ELF-1 (cell line): ENCODE measurements at regions not wholly inside any gene's neighbourhood (a gene's known extent, or its start where the extent isn't known, plus 50 kb on each side); places are given as distances from the start of the nearest gene placed in this dataset.

Experiments
- DNase-seq: peaks from one replicate; pipeline ENCODE4 v3.0.0-alpha.2; 2016; ENCODE audit warnings: low read depth, low spot score

DNA sequence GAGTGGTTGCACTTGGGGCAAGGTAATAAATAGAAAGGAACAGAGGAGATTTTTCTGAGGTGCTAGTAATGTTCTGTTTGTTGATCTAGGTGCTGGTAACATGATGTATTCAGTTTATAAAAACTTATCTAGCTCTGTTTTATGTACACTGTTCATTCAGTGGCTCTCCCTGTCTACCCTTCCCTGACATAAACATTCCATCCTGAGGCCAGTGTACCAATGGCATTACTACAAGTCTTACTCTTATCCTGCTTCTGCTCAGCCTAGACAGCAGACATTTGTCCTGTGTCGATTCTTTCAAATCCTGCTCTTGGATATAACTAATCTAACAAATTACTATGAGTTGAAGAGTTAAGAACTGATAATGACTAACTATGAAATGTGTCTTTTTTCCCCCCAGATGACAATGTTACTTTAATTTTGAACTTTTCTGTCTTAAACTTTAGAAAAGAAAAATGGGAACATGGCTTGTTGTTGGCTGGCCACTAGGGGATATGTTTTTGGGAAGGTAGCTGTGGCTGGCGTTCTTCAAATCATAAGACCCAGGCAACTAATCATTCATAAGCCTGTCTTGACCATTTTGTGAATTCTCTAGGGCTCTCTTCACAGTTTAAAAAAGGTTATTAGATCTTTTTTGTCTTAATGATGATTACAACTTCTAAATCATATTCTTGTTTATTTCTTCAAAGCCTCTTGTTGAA lies 390.9 kb downstream of the PBX1 start:
- no peak for DNase-seq

DNA sequence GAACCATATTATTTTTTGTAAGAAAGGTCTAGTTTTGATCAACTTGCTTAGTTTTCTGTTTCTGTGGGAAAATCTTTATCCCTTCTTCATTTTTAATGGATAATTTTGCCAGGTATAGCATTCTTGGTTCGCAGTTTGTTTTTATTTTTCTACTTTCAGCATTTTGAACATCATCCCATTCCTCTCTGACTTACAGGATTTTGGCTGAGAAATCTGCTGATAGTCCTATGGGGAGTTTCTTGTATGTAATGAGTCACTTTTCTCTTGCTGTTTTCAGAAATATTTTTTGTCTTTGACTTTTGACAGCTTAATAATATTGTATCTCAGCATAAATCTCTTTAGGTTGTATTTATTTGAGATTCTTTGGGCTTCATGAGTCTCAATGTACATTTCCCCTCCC lies 389.1 kb downstream of the PBX1 start:
- DNase-seq, result no peak

DNA sequence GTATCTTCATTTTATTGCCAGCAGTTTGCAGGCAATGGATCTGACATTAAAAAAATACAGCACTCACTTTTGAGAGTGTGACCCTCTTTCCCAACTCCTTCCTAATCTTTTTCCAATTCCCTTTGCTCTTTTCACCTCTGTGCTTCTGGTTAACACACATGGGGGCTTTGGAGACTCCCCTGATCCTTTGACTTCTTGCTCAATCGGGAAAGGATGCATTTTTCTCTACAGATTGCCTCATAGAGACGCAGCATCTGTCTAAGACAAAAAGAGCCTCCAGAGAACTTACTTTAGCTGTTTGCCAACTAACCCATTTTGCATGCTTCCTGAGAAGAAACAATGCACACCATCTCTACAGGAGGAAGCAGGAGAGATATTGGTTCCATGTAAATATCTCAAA lies 378.3 kb downstream of the PBX1 start:
- no peak for DNase-seq

DNA sequence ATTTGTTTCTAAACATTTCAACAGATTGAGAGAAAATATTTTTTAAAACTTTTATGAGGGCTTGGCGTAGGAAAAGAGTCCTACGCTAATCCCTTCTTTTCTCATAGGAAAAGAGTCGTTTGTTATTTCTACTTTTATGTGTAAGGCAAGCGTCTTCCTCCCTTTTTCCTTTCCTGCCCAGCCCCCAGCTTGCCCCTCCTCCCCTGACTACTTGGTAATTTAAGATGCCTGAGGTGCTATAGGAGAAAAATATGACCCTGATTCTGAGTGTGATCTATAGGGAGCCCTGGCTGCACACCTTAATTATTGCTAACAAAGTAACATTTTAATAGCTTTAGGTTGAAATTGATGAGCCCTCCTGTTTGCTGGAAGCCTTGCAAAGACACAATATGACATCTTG lies 373.6 kb downstream of the PBX1 start:
- no peak for DNase-seq

DNA sequence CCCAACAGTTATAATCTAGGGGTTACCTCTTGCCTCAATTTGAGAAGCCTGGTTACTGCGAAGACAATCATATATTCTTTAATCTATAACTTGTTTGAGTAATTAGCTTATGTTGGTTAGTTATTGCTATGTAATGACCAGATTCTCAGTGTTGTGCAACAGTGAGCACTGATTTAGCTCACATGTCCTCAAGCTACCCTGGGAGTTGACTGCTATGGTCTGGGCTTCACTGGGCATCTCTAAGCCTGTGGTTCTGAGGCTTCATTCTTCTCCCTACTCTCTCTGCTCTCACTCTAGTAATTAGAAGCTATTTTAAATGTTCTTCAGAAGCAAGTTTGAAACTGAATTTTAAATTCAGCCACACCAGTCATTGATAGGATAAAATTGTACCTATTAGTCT lies 371.8 kb downstream of the PBX1 start:
- no peak for DNase-seq

DNA sequence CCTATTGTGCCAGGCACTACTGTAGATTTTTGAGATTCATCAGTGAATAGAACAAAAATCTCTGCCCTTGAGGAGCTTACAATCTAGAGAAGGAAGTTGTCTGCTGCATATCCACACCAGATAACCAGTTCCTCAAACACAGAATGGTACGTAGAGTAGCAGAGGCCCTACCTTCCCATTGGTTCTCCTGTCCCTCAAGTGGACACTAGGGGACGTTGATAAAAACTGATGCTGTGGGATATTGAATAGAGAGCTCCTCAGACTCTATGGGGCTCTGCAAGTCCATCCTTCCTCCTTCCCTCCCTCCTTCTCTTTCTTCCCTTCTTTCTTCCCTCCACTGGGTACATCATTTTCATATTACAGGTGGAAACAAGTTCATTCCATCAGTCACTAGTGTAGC lies 371.3 kb downstream of the PBX1 start:
- no peak for DNase-seq

DNA sequence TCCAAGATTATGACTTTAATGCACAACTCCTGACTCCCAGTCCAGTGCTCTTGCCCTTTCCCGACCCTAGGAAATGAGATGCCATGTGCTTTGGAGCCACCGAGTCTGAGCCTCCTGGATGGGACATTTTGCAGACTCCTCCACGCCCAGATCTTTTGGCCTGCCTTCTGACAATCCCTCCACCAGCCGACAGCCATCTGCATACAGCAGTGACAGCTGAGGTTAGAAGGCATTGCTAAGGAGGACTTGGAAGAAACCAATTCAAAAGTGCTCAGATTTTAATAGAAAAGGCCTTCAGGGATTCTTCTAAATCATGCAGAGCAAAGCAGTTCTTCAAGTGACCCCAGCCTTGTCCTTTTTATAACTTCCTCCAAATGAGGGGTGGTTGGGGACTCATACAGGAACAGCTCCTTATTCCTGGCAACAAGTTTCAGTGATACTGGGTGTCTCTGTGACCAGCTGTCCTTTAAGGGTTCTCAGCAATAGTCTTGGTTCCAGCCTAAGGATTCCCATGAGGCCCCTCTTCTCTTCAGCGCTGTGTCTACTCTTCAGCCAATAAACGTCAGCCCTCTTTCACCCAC lies 369.3 kb downstream of the PBX1 start:
- no peak for DNase-seq

DNA sequence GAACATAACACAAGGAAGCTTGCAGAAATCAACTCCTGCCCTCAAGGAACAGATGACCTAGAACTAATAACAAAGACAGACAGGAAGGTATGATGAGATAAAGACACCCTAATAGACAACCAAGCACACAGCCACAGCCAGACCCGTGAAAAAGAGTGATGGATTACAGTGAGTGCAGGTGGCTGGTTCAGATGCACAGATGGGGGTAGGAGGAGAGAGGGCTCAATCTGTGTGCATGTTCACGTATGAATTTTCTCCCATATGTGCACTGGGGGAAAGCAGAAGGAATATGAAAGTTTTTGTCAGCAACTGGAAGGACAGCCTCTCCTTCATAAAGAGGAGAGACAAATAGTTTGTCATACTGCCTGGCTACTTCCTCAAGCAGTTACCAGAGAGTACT lies 367.1 kb downstream of the PBX1 start:
- DNase-seq, result no peak

DNA sequence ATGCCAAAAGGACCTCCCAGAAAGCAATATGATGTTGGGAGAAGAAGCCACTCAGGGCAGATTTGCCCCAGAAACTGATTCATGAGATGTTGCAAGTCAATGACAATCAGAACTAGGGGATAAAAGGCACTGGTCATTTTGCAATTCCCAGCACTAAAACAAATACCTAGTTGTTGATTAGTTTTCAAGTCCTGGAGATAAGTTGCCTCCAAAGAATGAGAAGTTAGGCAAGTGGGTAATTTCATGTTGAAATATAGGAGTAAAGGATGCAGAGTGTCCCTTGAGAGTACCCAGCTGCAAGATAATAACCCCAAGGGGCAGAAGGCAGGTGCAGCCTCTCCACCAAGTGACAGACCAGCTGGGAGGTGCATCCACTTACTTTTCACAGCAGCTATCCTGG lies 363.6 kb downstream of the PBX1 start:
- no peak for DNase-seq

DNA sequence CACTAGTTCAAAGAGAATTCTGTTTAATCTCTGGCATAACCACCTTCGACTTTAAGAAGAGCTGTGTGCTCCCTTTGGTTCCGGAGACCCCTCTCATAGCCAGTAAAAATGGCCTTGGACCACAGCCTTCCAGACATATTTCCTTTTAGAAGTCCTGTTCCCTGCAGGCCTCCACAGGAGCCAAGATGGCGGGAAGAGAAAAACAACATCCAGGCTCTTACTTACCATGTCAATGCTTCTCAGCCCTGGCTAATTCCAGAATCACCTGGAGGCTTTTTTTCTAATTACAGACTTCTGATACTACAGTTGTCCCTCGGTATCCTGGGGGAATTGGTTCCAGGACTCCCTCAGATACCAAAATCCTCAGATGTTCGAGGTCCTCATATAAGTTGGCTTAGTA lies 362.5 kb downstream of the PBX1 start:
- peak; percentile 77 for DNase-seq

DNA sequence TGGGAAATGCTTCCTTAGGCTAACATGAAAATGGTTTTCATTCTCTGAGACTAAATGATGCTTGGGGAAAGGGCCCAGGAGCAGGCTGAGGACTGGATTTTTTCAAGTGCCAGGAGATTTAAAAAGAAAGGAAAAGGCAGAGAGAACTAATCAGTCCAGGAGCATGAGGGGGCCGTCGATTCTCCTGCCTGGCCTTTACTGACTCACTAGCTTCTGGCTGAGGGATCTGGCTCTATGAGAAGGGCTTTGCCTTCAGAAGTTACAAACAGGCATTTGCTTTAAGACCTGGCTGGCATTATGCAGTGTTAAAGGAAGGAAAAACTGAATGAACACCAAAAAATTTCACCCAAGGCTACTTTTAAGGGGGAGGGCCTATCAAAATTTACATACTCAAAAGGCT lies 359.2 kb downstream of the PBX1 start:
- DNase-seq, result peak; percentile 47

DNA sequence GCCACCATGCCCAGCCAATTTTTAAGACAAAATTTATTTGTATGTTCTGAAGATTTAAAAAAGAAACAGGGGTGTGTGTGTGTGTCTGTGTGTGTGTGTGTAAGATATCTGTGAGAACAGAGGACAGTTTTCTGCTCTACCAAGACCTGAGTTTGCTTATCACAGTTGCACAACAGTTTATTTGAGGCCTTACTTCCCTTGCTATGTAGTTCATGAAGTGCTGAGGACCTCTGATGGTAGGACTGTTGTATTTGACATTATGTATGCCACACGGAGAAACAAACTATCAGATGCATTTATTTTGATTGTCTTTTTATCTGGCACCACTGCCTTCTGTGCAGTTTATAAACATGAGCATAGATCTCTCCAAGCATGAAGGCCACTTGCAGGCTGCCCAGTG lies 355.2 kb downstream of the PBX1 start:
- no peak for DNase-seq

DNA sequence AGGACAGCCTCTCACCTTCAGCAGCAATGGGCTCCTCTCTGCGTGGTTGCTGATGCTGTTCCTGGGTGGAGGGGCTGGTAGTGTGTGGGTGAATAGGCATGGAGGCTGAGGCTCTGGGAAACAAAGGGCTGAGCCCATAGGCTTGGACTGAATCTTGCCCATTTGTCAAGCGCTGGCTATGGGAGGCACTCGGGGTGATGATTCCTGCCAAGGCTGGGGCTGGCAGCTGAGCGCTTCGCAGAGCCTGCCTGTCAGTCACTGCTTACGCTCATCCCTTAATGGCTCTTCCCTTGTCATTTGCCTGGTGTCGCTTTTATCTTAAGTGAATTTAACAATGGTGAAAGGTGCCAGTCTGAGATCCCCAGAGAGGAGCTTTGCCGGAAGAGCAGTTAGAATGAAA lies 353.3 kb downstream of the PBX1 start:
- DNase-seq, result no peak

DNA sequence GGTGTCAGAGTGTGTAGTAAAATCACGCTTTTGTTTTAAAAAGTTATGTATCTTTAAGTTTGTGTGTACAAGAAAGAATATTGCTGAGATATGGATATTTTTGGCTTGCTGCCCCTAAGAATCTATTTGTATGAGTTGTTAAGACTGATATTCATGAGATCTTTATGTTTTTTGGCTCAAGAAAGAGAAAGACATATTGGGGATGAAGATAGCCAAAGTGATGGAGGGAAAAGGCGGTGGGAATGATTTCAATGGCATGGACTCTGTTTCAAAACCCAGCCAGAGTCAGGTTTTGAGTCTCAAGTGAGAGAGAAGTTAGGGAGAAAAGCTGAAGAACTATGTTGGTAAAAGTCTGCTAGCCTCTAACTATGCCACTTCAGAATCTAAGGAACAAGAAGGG lies 351.7 kb downstream of the PBX1 start:
- no peak for DNase-seq

DNA sequence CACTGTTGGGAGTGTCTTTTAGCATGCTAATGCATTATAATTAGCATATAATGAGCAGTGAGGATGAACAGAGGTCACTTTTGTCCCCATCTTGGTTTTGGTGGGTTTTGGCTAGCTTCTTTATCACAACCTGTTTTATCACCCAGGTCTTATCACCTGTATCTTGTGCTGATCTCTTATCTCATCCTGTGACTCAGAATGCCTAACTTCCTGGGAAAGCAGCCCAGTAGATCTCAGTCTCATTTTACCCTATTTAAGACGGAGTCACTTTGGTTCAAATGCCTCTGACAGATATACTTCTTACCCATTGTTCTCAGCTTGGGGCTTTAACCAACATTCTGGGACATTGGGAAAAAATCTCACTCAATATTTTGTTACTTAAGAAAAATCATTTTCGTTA lies 348.7 kb downstream of the PBX1 start:
- no peak for DNase-seq

DNA sequence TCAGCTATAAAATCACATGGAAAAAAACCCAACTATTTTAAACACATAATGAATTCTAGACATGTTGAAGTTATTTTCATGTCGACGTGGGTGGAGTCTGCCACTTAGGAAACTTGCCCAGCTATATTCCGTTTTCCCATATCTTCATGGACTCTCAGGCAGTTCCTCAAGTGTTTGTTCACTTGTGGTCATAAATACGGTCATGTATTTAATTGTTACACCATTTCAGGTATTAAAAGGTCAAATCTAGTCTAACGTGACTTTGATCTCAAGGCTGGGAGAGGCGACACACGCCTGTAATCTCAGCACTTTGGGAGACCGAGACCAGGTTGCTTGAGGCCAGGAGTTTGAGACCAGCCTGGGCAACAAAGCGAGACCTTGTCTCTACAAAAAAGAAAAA lies 346.9 kb downstream of the PBX1 start:
- DNase-seq, result no peak

DNA sequence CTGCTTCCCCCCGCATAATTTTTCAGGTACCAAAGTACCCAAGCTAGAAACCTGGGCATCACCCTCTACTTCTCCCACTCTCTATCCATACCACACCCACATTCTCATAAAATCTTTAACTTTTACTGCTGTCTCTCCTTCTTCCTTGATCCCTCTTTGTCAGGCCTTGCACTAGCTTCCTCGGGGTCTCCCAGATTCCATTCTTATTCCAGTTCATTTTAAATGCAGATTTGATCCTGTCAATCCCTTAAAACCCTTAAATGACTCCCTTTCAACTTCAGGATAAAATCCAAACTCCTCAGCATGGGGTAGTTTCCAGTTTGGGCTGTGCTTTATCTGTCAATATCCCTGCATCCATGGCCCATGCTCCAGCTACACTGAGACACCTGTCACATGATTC lies 343.5 kb downstream of the PBX1 start:
- DNase-seq, result no peak
